GM12878 (cell line): ENCODE measurements at regions not wholly inside any gene's neighbourhood (a gene's known extent, or its start where the extent isn't known, plus 50 kb on each side); places are given as distances from the start of the nearest gene placed in this dataset.

Source experiments
- CHD4 ChIP-seq: fragments of 200-600 bp; sonication (generic); IDR thresholded peaks from 2 replicates; pipeline ENCODE4 v1.6.1; 2016; ENCODE audit warnings: mild to moderate bottlenecking
- CTCF ChIP-seq, 3 experiments: IDR thresholded peaks in 2 of 3; conservative IDR thresholded peaks in 1 of 3; 2 replicates each; pipeline ENCODE4 v1.5.1; 2011; ENCODE audit warnings: low read depth in 3 of 3, low read length in 3 of 3, mild to moderate bottlenecking in 3 of 3, control low read depth in 2 of 3, moderate library complexity in 2 of 3, inconsistent platforms in 1 of 3, mixed read lengths in 1 of 3; ENCODE audit not compliant: control insufficient read depth in 2 of 3, insufficient read depth in 1 of 3; ENCODE audit errors: extremely low read depth in 1 of 3
- NR2C2 ChIP-seq: IDR thresholded peaks from 2 replicates; pipeline ENCODE4 v1.6.1; 2011; ENCODE audit warnings: borderline replicate concordance, low read depth; ENCODE audit not compliant: control insufficient read depth, insufficient read length
- POLR2A ChIP-seq: IDR thresholded peaks from 2 replicates; pipeline ENCODE4 v1.6.1; 2011; ENCODE audit warnings: low read depth, mild to moderate bottlenecking, low read length
- POLR2AphosphoS5 ChIP-seq: IDR thresholded peaks from 2 replicates; pipeline ENCODE4 v1.6.1; 2011; ENCODE audit warnings: mild to moderate bottlenecking, low read length, inconsistent platforms
- REST ChIP-seq: IDR thresholded peaks from 2 replicates; pipeline ENCODE4 v1.6.1; 2012; ENCODE audit warnings: mild to moderate bottlenecking, low read depth, low read length
- RUNX3 ChIP-seq: IDR thresholded peaks from 2 replicates; pipeline ENCODE4 v1.6.1; 2012; ENCODE audit warnings: low read length, inconsistent platforms
- SP1 ChIP-seq: IDR thresholded peaks from one replicate; pipeline ENCODE4 v1.6.1; 2011; ENCODE audit warnings: low read depth, low read length
- TCF12 ChIP-seq: IDR thresholded peaks from 2 replicates; pipeline ENCODE4 v1.6.1; 2011; ENCODE audit warnings: low read depth, mild to moderate bottlenecking, low read length
- ZNF207 ChIP-seq: fragments of 450-650 bp; IDR thresholded peaks from 2 replicates; pipeline ENCODE4 v1.6.1; 2014; ENCODE audit warnings: antibody characterized with exemption, mild to moderate bottlenecking, borderline replicate concordance

DNA sequence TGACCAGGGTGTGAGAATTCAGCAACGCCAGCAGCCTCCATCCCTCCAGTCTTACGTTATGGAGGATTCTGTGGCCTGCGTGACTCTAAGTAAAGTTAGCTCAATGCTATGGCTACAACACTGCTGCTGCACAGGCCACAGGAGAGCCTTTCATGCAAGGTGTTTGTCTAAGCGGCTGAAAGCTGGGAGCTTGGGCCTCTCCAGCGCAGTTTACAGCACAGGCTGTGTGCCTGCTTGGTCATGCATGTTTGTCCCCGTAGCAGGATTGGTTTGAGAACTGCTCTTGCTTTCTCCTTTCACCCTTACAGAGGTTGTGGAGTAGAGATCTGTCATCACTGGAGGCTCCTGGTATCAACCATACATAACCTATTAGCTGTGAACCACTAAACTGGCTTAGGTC lies 113.1 kb upstream of the TMCC3 start:
- TF ChIP-seq CHD4 (no peak), POLR2AphosphoS5 (no peak), RUNX3 (no peak), CTCF (IDR thresholded peaks at IDR 0.05 in 2 of 3, conservative IDR thresholded peaks at IDR 0.05 in 1 of 3; ENCODE audit: control insufficient read depth in 2 of 3, extremely low read depth in 1 of 3, insufficient read depth in 1 of 3, low read depth in 3 of 3, low read length in 3 of 3) (no peak), SP1 (no peak), TCF12 (no peak), NR2C2 (no peak), ZNF207 (no peak), POLR2A (no peak), REST (no peak)
